ENCODE measurements at regions not wholly inside any gene's neighbourhood (a gene's known extent, or its start where the extent isn't known, plus 50 kb on each side); places are given as distances from the start of the nearest gene placed in this dataset.

GRCh38 chr18:33495278-33495677 lies 54.8 kb upstream of the CCDC178 start:
- Mint-ChIP-seq H3K27ac (no peak overlapping the region), H3K36me3 (ENCODE audit: insufficient read depth) (no peaks in the 10 kb centered on the region), H3K27me3 (no peaks in the 10 kb centered on the region), H3K4me1 (ENCODE audit: low read depth) (peaks cover 2% of the 10 kb centered on the region), H3K4me3 (ENCODE audit: low read depth) (no peak overlapping the region), H3K9me3 (ENCODE audit: low read depth) (no peaks in the 10 kb centered on the region)
- peak; percentile 68 for TF ChIP-seq CTCF (IDR thresholded peaks at IDR 0.05; ENCODE audit: unreplicated experiment)
- DNase-seq (ENCODE audit: low spot score, unreplicated experiment): peak; percentile 13

Data from progenitor cell of endocrine pancreas (in vitro differentiated cells).